Breast epithelium (tissue), 3 donors: ENCODE measurements at regions not wholly inside any gene's neighbourhood (a gene's known extent, or its start where the extent isn't known, plus 50 kb on each side); places are given as distances from the start of the nearest gene placed in this dataset.

ENCODE experiments used
- POLR2A ChIP-seq: fragments of 450-650 bp; IDR thresholded peaks from one replicate; pipeline ENCODE4 v1.6.1; 2016; ENCODE audit warnings: antibody characterized with exemption, mild to moderate bottlenecking, moderate library complexity
- TF ChIP-seq, protein P1 (sequence below), 3 donors: fragments of 450-650 bp; IDR thresholded peaks; one replicate each; pipeline ENCODE4 v1.5.1; 2016 to 2017; ENCODE audit warnings: antibody characterized with exemption in 3 of 3, mild to moderate bottlenecking in 3 of 3, moderate library complexity in 3 of 3

- TF ChIP-seq, protein P1, sequence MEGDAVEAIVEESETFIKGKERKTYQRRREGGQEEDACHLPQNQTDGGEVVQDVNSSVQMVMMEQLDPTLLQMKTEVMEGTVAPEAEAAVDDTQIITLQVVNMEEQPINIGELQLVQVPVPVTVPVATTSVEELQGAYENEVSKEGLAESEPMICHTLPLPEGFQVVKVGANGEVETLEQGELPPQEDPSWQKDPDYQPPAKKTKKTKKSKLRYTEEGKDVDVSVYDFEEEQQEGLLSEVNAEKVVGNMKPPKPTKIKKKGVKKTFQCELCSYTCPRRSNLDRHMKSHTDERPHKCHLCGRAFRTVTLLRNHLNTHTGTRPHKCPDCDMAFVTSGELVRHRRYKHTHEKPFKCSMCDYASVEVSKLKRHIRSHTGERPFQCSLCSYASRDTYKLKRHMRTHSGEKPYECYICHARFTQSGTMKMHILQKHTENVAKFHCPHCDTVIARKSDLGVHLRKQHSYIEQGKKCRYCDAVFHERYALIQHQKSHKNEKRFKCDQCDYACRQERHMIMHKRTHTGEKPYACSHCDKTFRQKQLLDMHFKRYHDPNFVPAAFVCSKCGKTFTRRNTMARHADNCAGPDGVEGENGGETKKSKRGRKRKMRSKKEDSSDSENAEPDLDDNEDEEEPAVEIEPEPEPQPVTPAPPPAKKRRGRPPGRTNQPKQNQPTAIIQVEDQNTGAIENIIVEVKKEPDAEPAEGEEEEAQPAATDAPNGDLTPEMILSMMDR (IDR thresholded peaks at IDR 0.05), result no peak
- no peak for TF ChIP-seq POLR2A
Observed at GRCh38 chr2:16015903-16016265, 75.5 kb downstream of the MYCN start.
